ENCODE measurements at regions not wholly inside any gene's neighbourhood (a gene's known extent, or its start where the extent isn't known, plus 50 kb on each side); places are given as distances from the start of the nearest gene placed in this dataset.

DNA sequence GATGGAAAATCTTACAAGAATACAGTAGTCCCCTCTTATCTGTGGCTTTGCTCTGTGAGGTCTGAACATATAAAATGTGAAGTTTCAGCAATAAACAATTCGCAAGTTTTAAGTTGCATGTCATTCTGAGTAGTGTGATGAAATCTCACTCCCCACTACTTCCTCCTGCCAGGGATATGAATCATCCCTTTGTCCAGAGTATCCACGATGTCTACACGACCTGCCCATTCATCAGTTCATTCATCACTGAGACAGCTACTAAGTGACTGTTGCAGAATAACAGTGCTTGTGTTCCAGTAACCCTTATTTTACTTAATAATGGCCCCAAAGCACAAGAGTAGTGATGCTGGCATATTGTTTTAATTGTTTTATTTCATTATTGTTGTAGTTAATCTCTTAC lies 489.2 kb upstream of the UBE2E2 start:
- no peaks in the 10 kb centered on the region for H3K36me3 ChIP-seq
- H3K27ac ChIP-seq = no peak overlapping the region
- WGBS, 2 donors (ENCODE audit: low coverage in 1 of 2) = 2 to 13% methylated on average over 3 of the region's 3 CpGs
- H3K9me3 ChIP-seq = no peaks in the 10 kb centered on the region
- peak; percentile 85 for ATAC-seq
- no peaks in the 10 kb centered on the region for H3K27me3 ChIP-seq
- no peak overlapping the region for H3K4me3 ChIP-seq
- TF ChIP-seq POLR2AphosphoS5 (IDR thresholded peaks at IDR 0.05) (no peak), EP300 (IDR thresholded peaks at IDR 0.05) (no peak), POLR2A (IDR thresholded peaks at IDR 0.05) (no peak)
- TF ChIP-seq, protein P1, sequence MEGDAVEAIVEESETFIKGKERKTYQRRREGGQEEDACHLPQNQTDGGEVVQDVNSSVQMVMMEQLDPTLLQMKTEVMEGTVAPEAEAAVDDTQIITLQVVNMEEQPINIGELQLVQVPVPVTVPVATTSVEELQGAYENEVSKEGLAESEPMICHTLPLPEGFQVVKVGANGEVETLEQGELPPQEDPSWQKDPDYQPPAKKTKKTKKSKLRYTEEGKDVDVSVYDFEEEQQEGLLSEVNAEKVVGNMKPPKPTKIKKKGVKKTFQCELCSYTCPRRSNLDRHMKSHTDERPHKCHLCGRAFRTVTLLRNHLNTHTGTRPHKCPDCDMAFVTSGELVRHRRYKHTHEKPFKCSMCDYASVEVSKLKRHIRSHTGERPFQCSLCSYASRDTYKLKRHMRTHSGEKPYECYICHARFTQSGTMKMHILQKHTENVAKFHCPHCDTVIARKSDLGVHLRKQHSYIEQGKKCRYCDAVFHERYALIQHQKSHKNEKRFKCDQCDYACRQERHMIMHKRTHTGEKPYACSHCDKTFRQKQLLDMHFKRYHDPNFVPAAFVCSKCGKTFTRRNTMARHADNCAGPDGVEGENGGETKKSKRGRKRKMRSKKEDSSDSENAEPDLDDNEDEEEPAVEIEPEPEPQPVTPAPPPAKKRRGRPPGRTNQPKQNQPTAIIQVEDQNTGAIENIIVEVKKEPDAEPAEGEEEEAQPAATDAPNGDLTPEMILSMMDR (IDR thresholded peaks at IDR 0.05) = no peak
- peaks cover 0 to 7% (median 0%) of the 10 kb centered on the region in 3 donors for H3K4me1 ChIP-seq

DNA sequence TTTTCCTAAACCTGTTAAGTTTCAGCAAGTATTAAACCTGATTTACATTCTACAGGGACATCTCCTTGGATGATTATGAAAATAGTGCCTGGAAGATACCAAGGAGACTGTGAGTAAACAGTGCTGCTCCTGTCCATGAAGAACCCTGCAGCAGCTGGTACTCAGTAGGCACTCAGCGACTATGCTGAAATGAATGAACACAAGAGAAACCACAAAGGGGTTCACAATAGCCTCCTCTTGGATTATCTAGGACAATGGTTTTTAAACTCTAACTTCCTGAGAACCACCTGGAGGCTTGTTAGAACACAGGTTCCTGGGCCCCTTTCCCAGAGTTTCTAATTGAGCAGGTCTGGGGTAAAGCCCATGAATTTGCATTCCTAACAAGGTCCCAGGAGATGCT lies 488.4 kb upstream of the UBE2E2 start:
- Histone ChIP-seq H3K27ac (no peak overlapping the region), H3K36me3 (no peaks in the 10 kb centered on the region), H3K4me3 (no peak overlapping the region), H3K27me3 (no peaks in the 10 kb centered on the region), H3K4me1 (peaks cover 0 to 7% (median 0%) of the 10 kb centered on the region in 3 donors), H3K9me3 (no peaks in the 10 kb centered on the region)
- no peak for ATAC-seq
- no peak for TF ChIP-seq EP300 (IDR thresholded peaks at IDR 0.05)
- no peak for TF ChIP-seq POLR2AphosphoS5 (IDR thresholded peaks at IDR 0.05)
- WGBS, 2 donors (ENCODE audit: low coverage in 1 of 2) = 80% methylated on average over 1 of the region's 1 CpG; no CpG with 5 or more reads in 1 of the 2 donors

DNA sequence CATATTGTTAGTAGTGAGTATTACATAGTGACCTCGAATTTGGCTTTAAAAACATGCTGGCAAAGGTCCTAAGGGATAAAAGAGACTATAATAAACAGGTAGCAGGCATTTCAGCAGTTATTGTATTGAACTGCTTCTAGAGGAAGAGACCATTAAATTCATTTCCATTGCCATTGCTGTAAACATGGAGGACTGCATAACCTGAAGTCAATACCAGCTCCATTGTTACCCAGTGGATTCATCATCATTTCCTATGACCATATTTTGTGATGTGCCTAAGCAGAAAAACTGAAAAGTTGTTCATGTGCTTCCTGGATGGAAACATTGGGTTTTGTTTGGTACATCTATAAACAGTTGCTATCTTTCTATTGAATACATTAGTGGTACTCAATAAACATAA lies 482.5 kb upstream of the UBE2E2 start:
- ATAC-seq = no peak
- WGBS, 2 donors (ENCODE audit: low coverage in 1 of 2) = 40 to 56% methylated on average over 1 of the region's 1 CpG
- no peaks in the 10 kb centered on the region for H3K4me1 ChIP-seq
- no peaks in the 10 kb centered on the region for H3K27me3 ChIP-seq
- H3K36me3 ChIP-seq = no peaks in the 10 kb centered on the region
- H3K9me3 ChIP-seq = no peaks in the 10 kb centered on the region
- H3K27ac ChIP-seq = no peak overlapping the region
- TF ChIP-seq POLR2A (IDR thresholded peaks at IDR 0.05) (no peak), EP300 (IDR thresholded peaks at IDR 0.05) (no peak), POLR2AphosphoS5 (IDR thresholded peaks at IDR 0.05) (no peak)
- TF ChIP-seq, protein P1 (IDR thresholded peaks at IDR 0.05) = no peak
- H3K4me3 ChIP-seq = no peak overlapping the region

DNA sequence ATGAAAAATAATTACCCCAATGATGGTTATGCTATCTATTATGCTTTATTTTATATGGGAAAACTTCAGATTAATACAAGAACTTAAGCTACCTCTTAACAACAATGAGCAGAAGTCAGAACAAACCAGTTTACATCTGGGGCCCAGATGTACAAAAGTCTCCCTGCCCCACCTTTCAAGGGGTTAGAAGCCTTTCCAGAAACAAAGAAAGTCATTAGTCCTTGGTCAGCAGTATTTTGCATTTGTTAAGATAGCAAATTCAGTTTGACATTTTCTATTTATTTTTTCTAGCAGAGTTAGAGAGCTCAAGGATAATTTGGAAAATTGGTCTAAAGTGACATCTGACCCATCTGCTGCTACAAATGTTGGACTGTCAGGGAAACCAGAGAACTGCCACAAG lies 478.7 kb upstream of the UBE2E2 start:
- H3K27me3 ChIP-seq = no peaks in the 10 kb centered on the region
- no peak for ATAC-seq
- no peaks in the 10 kb centered on the region for H3K9me3 ChIP-seq
- no peaks in the 10 kb centered on the region for H3K36me3 ChIP-seq
- H3K4me3 ChIP-seq = no peak overlapping the region
- TF ChIP-seq, protein P1 (IDR thresholded peaks at IDR 0.05) = no peak
- TF ChIP-seq POLR2AphosphoS5 (IDR thresholded peaks at IDR 0.05) (no peak), EP300 (IDR thresholded peaks at IDR 0.05) (no peak), POLR2A (IDR thresholded peaks at IDR 0.05) (no peak)
- no peaks in the 10 kb centered on the region for H3K4me1 ChIP-seq
- H3K27ac ChIP-seq = no peak overlapping the region

DNA sequence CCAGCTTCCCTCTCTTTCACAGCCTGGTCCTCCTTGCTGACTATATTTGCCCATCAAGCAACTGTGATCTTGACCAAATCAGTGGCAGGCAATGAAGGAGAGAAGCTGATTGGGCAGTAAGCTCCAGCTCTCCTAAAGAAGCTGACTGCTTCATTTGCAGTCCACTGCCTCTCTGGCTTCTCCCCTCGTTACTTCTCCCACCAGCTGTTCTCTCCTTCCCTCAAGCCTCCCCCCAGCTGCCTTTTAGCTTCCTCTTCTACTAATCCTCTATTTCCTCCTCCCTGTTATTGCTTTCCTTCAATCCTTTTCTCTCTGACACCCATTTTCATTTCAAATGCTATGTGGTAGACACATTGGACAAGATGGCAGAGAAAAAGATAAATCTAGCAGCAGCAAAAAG lies 474.7 kb upstream of the UBE2E2 start:
- Histone ChIP-seq H3K4me1 (no peaks in the 10 kb centered on the region), H3K4me3 (no peak overlapping the region), H3K27ac (no peak overlapping the region), H3K36me3 (no peaks in the 10 kb centered on the region), H3K9me3 (no peaks in the 10 kb centered on the region), H3K27me3 (no peaks in the 10 kb centered on the region)
- no peak for ATAC-seq
- 64% methylated on average over 1 of the region's 1 CpG; no CpG with 5 or more reads in 1 of the 2 donors for WGBS, 2 donors (ENCODE audit: low coverage in 1 of 2)
- no peak for TF ChIP-seq EP300 (IDR thresholded peaks at IDR 0.05)
- no peak for TF ChIP-seq POLR2AphosphoS5 (IDR thresholded peaks at IDR 0.05)
- TF ChIP-seq POLR2A (IDR thresholded peaks at IDR 0.05) = no peak
- TF ChIP-seq, protein P1 (IDR thresholded peaks at IDR 0.05) = no peak

Measured in gastroesophageal sphincter (tissue), 4 donors.